Fibroblast of lung (primary cell): ENCODE measurements at regions not wholly inside any gene's neighbourhood (a gene's known extent, or its start where the extent isn't known, plus 50 kb on each side); places are given as distances from the start of the nearest gene placed in this dataset.

ENCODE experiments used
- DNase-seq, 2 donors: peaks; one replicate each; pipeline versions ENCODE4 v3.0.0 to v3.0.0-alpha.2; 2010; ENCODE audit warnings: low read depth in 2 of 2
- H2AFZ ChIP-seq: 2 replicates; pipeline ENCODE4 v1.5.1; 2012; ENCODE audit warnings: low read length, control low read depth, inconsistent platforms
- H3K27ac ChIP-seq: 2 replicates; pipeline ENCODE4 v1.5.1; 2011; ENCODE audit warnings: low read length, control low read depth; ENCODE audit not compliant: insufficient read depth
- H3K27me3 ChIP-seq: 2 replicates; pipeline ENCODE4 v1.5.1; 2011; ENCODE audit warnings: mild to moderate bottlenecking, low read length; ENCODE audit not compliant: control insufficient read depth, insufficient read depth
- H3K36me3 ChIP-seq: 2 replicates; pipeline ENCODE4 v1.5.1; 2011; ENCODE audit warnings: low read length; ENCODE audit not compliant: control insufficient read depth, insufficient read depth
- H3K4me1 ChIP-seq: 2 replicates; pipeline ENCODE4 v1.5.1; 2011; ENCODE audit warnings: low read length; ENCODE audit not compliant: control insufficient read depth, insufficient read depth; ENCODE audit errors: extremely low read depth
- H3K4me2 ChIP-seq: 2 replicates; pipeline ENCODE4 v1.5.1; 2011; ENCODE audit warnings: low read length, control low read depth; ENCODE audit not compliant: insufficient read depth; ENCODE audit errors: extremely low read depth
- H3K4me3 ChIP-seq, 4 experiments: fragments of 200-600 bp in 1 of 4; sonication (generic) in 1 of 4; replicated peaks in 1 of 4; 2 replicates each; pipeline ENCODE4 v1.5.1; 2011 to 2016; ENCODE audit warnings: low read length in 4 of 4, low read depth in 3 of 4, mild to moderate bottlenecking in 3 of 4, control low read depth in 2 of 4, inconsistent platforms in 1 of 4, mixed read lengths in 1 of 4; ENCODE audit not compliant: insufficient read depth in 1 of 4; ENCODE audit errors: control extremely low read depth in 1 of 4
- H3K79me2 ChIP-seq: 2 replicates; pipeline ENCODE4 v1.5.1; 2012; ENCODE audit warnings: mild to moderate bottlenecking, low read length, inconsistent platforms; ENCODE audit not compliant: control insufficient read depth, insufficient read depth
- H3K9ac ChIP-seq: 2 replicates; pipeline ENCODE4 v1.5.1; 2011; ENCODE audit warnings: mild to moderate bottlenecking, low read length, control low read depth; ENCODE audit not compliant: insufficient read depth
- H3K9me3 ChIP-seq: 2 replicates; pipeline ENCODE4 v1.5.1; 2012; ENCODE audit warnings: low read depth, low read length; ENCODE audit not compliant: control insufficient read depth, insufficient read depth
- H4K20me1 ChIP-seq: 2 replicates; pipeline ENCODE4 v1.5.1; 2011; ENCODE audit warnings: low read length; ENCODE audit not compliant: control insufficient read depth, insufficient read depth; ENCODE audit errors: extremely low read depth
- CTCF ChIP-seq, 2 donors: IDR thresholded peaks in 1 of 2; conservative IDR thresholded peaks in 1 of 2; 1 replicate in 1 of 2; 2 replicates in 1 of 2; pipeline ENCODE4 v1.5.1; 2011 to 2012; ENCODE audit warnings: low read length in 2 of 2, control low read depth in 1 of 2, inconsistent platforms in 1 of 2, low read depth in 1 of 2, mild to moderate bottlenecking in 1 of 2
- EZH2 ChIP-seq: IDR thresholded peaks from 2 replicates; pipeline ENCODE4 v1.5.1; 2012; ENCODE audit warnings: low read length, control low read depth, mild to moderate bottlenecking; ENCODE audit errors: missing control alignments

- no peaks in the 10 kb centered on the region for H3K27me3 ChIP-seq
- H3K79me2 ChIP-seq: no peaks in the 10 kb centered on the region
- DNase-seq: no peak
- no peaks in the 10 kb centered on the region for H3K9me3 ChIP-seq
- no peak overlapping the region for H3K9ac ChIP-seq
- no peak overlapping the region for H3K4me2 ChIP-seq
- no peak overlapping the region for H2AFZ ChIP-seq
- TF ChIP-seq EZH2 (no peak), CTCF (conservative IDR thresholded peaks at IDR 0.05 in 1 of 2, IDR thresholded peaks at IDR 0.05 in 1 of 2; ENCODE audit: low read depth in 1 of 2, low read length in 2 of 2) (no peak)
- no peak overlapping the region for H3K27ac ChIP-seq
- no peaks in the 10 kb centered on the region for H4K20me1 ChIP-seq
- no peaks in the 10 kb centered on the region for H3K4me1 ChIP-seq
- H3K4me3 ChIP-seq: no peak overlapping the region
- H3K36me3 ChIP-seq: no peaks in the 10 kb centered on the region
These were observed 242.1 kb upstream of the ARGLU1 start for GRCh38 chr13:106810069-106810468.

GRCh38 chr13:106804991-106805390 is 237.1 kb upstream of the ARGLU1 start:
- Histone ChIP-seq H3K27me3 (no peaks in the 10 kb centered on the region), H3K4me2 (no peak overlapping the region), H3K4me3 (no peak overlapping the region), H3K36me3 (no peaks in the 10 kb centered on the region), H2AFZ (no peak overlapping the region), H3K9ac (no peak overlapping the region), H4K20me1 (no peaks in the 10 kb centered on the region), H3K9me3 (no peaks in the 10 kb centered on the region), H3K4me1 (no peaks in the 10 kb centered on the region), H3K27ac (no peak overlapping the region), H3K79me2 (no peaks in the 10 kb centered on the region)
- TF ChIP-seq CTCF (conservative IDR thresholded peaks at IDR 0.05 in 1 of 2, IDR thresholded peaks at IDR 0.05 in 1 of 2; ENCODE audit: low read depth in 1 of 2, low read length in 2 of 2) (no peak), EZH2 (no peak)
- DNase-seq: no peak

- Histone ChIP-seq H3K9me3 (no peaks in the 10 kb centered on the region), H3K27ac (no peak overlapping the region), H3K4me3 (no peak overlapping the region), H3K79me2 (no peaks in the 10 kb centered on the region), H3K27me3 (no peaks in the 10 kb centered on the region), H3K36me3 (no peaks in the 10 kb centered on the region), H3K9ac (no peak overlapping the region), H3K4me1 (no peaks in the 10 kb centered on the region), H4K20me1 (no peaks in the 10 kb centered on the region), H3K4me2 (no peak overlapping the region), H2AFZ (no peak overlapping the region)
- TF ChIP-seq CTCF (conservative IDR thresholded peaks at IDR 0.05 in 1 of 2, IDR thresholded peaks at IDR 0.05 in 1 of 2; ENCODE audit: low read depth in 1 of 2, low read length in 2 of 2) (no peak), EZH2 (no peak)
- DNase-seq: no peak
These were observed 235.0 kb upstream of the ARGLU1 start for GRCh38 chr13:106802917-106803316.
